ENCODE measurements at regions not wholly inside any gene's neighbourhood (a gene's known extent, or its start where the extent isn't known, plus 50 kb on each side); places are given as distances from the start of the nearest gene placed in this dataset.

DNA sequence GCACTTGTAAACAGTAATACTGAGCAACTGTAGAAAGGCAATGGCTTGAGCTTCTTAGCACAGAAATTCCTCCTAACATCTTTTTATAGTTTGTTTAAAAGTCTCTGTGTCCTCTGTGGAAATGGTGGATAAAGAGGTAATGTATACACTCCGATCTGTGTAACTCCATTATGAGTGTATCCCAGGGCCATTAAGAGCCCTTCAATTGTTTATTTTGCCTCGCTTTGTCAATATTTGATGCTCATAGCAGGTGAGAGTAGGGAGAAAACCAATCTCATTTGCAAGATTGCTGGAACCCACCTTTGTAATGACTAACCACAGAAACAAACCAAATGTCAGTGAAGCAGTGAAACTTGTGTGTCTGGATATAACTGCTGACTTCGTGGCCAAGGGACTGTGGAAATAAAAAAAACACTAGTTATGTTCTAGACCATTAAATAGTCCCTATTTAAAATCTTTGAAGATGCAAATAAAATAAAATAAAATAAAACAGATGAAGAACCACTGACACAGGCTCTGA lies 598.2 kb upstream of the BOD1L1 start (continued):
- TF ChIP-seq EZH2 (IDR thresholded peaks at IDR 0.05; ENCODE audit: low read depth, low read length, severe bottlenecking) (no peak), TBP (IDR thresholded peaks at IDR 0.05; ENCODE audit: low read depth, low read length) (no peak), NRF1 (IDR thresholded peaks at IDR 0.05; ENCODE audit: low read depth, low read length) (no peak), JUND (IDR thresholded peaks at IDR 0.05; ENCODE audit: low read length) (no peak), CHD1 (IDR thresholded peaks at IDR 0.05; ENCODE audit: low read depth, low read length) (no peak)

Data from H1 (cell line).